HCT116 (cell line): ENCODE measurements at regions not wholly inside any gene's neighbourhood (a gene's known extent, or its start where the extent isn't known, plus 50 kb on each side); places are given as distances from the start of the nearest gene placed in this dataset.

Experiments
- ATF3 ChIP-seq: IDR thresholded peaks from 2 replicates; pipeline ENCODE4 v1.6.1; 2012
- CTCF ChIP-seq, 3 experiments: fragments of 200-600 bp in 1 of 3; sonication (generic) in 1 of 3; IDR thresholded peaks in 2 of 3; conservative IDR thresholded peaks in 1 of 3; 2 replicates each; pipeline ENCODE4 v1.5.1; 2012 to 2017; ENCODE audit warnings: low read depth in 2 of 3, low read length in 2 of 3, antibody characterized with exemption in 1 of 3, borderline replicate concordance in 1 of 3, control low read depth in 1 of 3, mild to moderate bottlenecking in 1 of 3, mixed read lengths in 1 of 3, mixed run types in 1 of 3, moderate library complexity in 1 of 3; ENCODE audit not compliant: insufficient read depth in 1 of 3
- ELF1 ChIP-seq: IDR thresholded peaks from 2 replicates; pipeline ENCODE4 v1.6.1; 2012; ENCODE audit warnings: low read depth, borderline replicate concordance
- EZH2 ChIP-seq: fragments of 200-600 bp; sonication (generic); IDR thresholded peaks from 2 replicates; pipeline ENCODE4 v1.6.1; 2017; ENCODE audit warnings: antibody characterized with exemption, mixed run types
- EZH2phosphoT487 ChIP-seq: fragments of 200-600 bp; IDR thresholded peaks from 2 replicates; pipeline ENCODE4 v1.6.1; 2018; ENCODE audit warnings: antibody characterized with exemption, borderline replicate concordance
- JUND ChIP-seq: IDR thresholded peaks from 2 replicates; pipeline ENCODE4 v1.6.1; 2012
- POLR2A ChIP-seq: IDR thresholded peaks from 2 replicates; pipeline ENCODE4 v1.7.0; 2011; ENCODE audit warnings: borderline replicate concordance; ENCODE audit not compliant: insufficient read depth, insufficient read length; ENCODE audit errors: extremely low read depth
- POLR2AphosphoS5 ChIP-seq: IDR thresholded peaks from 2 replicates; pipeline ENCODE4 v1.6.1; 2011; ENCODE audit warnings: mild to moderate bottlenecking, low read depth, low read length, moderate library complexity
- REST ChIP-seq: IDR thresholded peaks from 2 replicates; pipeline ENCODE4 v1.6.1; 2012; ENCODE audit warnings: low read depth
- SIN3A ChIP-seq: IDR thresholded peaks from 2 replicates; pipeline ENCODE4 v1.6.1; 2012; ENCODE audit warnings: low read depth
- SRF ChIP-seq: IDR thresholded peaks from 2 replicates; pipeline ENCODE4 v1.6.1; 2012; ENCODE audit warnings: low read depth
- TCF7L2 ChIP-seq: IDR thresholded peaks from 2 replicates; pipeline ENCODE4 v1.7.0; 2011; ENCODE audit warnings: borderline replicate concordance, inconsistent platforms; ENCODE audit not compliant: insufficient read depth, insufficient read length; ENCODE audit errors: extremely low read depth
- YY1 ChIP-seq: IDR thresholded peaks from 2 replicates; pipeline ENCODE4 v1.6.1; 2011; ENCODE audit warnings: low read length, low read depth, moderate library complexity, mild to moderate bottlenecking; ENCODE audit not compliant: insufficient replicate concordance; ENCODE audit errors: extremely low read depth
- ZFX ChIP-seq: fragments of 450-650 bp; IDR thresholded peaks from 2 replicates; pipeline ENCODE4 v1.6.1; 2017

- TF ChIP-seq SRF (no peak), CTCF (IDR thresholded peaks at IDR 0.05 in 2 of 3, conservative IDR thresholded peaks at IDR 0.05 in 1 of 3; ENCODE audit: borderline replicate concordance in 1 of 3, insufficient read depth in 1 of 3, low read depth in 2 of 3, low read length in 2 of 3) (no peak), REST (no peak), ZFX (no peak), ELF1 (no peak), SIN3A (no peak), POLR2A (no peak), JUND (no peak), POLR2AphosphoS5 (no peak), TCF7L2 (no peak), EZH2 (no peak), YY1 (no peak), EZH2phosphoT487 (no peak), ATF3 (no peak)
These were observed 451.1 kb upstream of the KCNMB2 start for GRCh38 chr3:178084938-178085816.
